ENCODE measurements at regions not wholly inside any gene's neighbourhood (a gene's known extent, or its start where the extent isn't known, plus 50 kb on each side); places are given as distances from the start of the nearest gene placed in this dataset.

DNA sequence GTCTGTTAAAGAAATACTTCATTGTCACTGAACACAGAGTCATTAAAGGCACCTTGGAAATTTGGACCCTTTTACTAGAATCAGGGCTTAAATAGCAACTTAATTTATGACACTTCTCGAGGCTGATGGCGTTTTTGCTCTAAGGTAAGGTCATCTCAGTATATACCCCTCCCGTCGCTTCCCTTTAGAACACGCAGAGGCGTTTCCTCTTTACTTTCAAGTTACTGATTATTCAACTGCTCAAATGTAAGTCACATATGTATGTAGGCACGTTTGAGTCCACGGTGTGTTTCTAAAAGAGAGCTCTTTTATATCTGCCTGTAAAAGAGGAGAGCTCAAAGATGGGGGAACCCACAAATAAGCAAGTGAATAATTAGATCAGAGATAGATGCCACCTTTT is 181.5 kb downstream of the TSHZ3 start:
- TF ChIP-seq PATZ1 (CRISPR knock-in tag; IDR thresholded peaks at IDR 0.05; ENCODE audit: borderline replicate concordance), result no peak
- no peak for TF ChIP-seq RARB (CRISPR knock-in tag; IDR thresholded peaks at IDR 0.05)
- no peak for TF ChIP-seq GLIS3 (CRISPR knock-in tag; IDR thresholded peaks at IDR 0.05)
- TF ChIP-seq TOX (CRISPR knock-in tag; IDR thresholded peaks at IDR 0.05; ENCODE audit: borderline replicate concordance), result no peak
- no peak for TF ChIP-seq CSRNP3 (CRISPR knock-in tag; IDR thresholded peaks at IDR 0.05)
- TF ChIP-seq ZFP3 (CRISPR knock-in tag; IDR thresholded peaks at IDR 0.05), result no peak
- TF ChIP-seq ZNF70 (CRISPR knock-in tag; IDR thresholded peaks at IDR 0.05), result no peak
- TF ChIP-seq ZFP30 (CRISPR knock-in tag; IDR thresholded peaks at IDR 0.05), result no peak

Measured in SK-N-SH treated with all-trans-retinoic acid at 6 μM for 48 hours (cell line).